Panc1 (cell line): ENCODE measurements at regions not wholly inside any gene's neighbourhood (a gene's known extent, or its start where the extent isn't known, plus 50 kb on each side); places are given as distances from the start of the nearest gene placed in this dataset.

Experiments
- POLR2AphosphoS5 ChIP-seq: IDR thresholded peaks from 2 replicates; pipeline ENCODE4 v1.6.1; 2012; ENCODE audit warnings: mild to moderate bottlenecking, low read depth, low read length, moderate library complexity
- SIN3A ChIP-seq: IDR thresholded peaks from 2 replicates; pipeline ENCODE4 v1.6.1; 2012; ENCODE audit warnings: low read depth, mild to moderate bottlenecking, low read length, moderate library complexity, borderline replicate concordance; ENCODE audit not compliant: insufficient read depth
- TCF7L2 ChIP-seq: IDR thresholded peaks from 2 replicates; pipeline ENCODE4 v1.6.1; 2011; ENCODE audit warnings: mild to moderate bottlenecking, low read depth, low read length, inconsistent platforms
- TF ChIP-seq, protein P1 (sequence below): fragments of 450-650 bp; IDR thresholded peaks from 2 replicates; pipeline ENCODE4 v1.5.1; 2017; ENCODE audit warnings: mild to moderate bottlenecking
- TF ChIP-seq, protein P2 (sequence below), 2 experiments: IDR thresholded peaks; 2 replicates each; pipeline ENCODE4 v1.6.1; 2011 to 2012; ENCODE audit warnings: low read depth in 2 of 2, control low read depth in 1 of 2, low read length in 1 of 2, mild to moderate bottlenecking in 1 of 2, moderate library complexity in 1 of 2; ENCODE audit not compliant: insufficient read depth in 1 of 2

DNA sequence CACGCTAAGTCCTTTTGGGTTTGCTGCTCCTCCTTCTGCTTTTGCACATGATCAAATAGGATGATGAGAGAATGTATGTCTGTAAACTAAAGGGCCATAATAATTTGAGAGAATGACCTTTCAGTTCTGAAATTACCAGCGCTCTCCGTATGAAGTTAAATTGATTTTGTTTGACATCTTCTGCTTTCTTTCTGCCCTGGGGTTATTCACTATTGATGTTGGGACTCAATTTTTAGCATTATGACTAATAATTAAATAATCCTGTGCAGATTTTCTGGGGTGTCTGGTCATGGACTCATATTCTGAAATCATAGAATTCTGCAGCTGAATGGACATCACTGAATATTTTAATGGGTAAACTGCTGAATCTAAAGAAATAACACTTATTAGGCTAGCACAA lies 423.2 kb downstream of the POM121L12 start:
- TF ChIP-seq, protein P1, sequence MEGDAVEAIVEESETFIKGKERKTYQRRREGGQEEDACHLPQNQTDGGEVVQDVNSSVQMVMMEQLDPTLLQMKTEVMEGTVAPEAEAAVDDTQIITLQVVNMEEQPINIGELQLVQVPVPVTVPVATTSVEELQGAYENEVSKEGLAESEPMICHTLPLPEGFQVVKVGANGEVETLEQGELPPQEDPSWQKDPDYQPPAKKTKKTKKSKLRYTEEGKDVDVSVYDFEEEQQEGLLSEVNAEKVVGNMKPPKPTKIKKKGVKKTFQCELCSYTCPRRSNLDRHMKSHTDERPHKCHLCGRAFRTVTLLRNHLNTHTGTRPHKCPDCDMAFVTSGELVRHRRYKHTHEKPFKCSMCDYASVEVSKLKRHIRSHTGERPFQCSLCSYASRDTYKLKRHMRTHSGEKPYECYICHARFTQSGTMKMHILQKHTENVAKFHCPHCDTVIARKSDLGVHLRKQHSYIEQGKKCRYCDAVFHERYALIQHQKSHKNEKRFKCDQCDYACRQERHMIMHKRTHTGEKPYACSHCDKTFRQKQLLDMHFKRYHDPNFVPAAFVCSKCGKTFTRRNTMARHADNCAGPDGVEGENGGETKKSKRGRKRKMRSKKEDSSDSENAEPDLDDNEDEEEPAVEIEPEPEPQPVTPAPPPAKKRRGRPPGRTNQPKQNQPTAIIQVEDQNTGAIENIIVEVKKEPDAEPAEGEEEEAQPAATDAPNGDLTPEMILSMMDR = no peak
- TF ChIP-seq, protein P2, sequence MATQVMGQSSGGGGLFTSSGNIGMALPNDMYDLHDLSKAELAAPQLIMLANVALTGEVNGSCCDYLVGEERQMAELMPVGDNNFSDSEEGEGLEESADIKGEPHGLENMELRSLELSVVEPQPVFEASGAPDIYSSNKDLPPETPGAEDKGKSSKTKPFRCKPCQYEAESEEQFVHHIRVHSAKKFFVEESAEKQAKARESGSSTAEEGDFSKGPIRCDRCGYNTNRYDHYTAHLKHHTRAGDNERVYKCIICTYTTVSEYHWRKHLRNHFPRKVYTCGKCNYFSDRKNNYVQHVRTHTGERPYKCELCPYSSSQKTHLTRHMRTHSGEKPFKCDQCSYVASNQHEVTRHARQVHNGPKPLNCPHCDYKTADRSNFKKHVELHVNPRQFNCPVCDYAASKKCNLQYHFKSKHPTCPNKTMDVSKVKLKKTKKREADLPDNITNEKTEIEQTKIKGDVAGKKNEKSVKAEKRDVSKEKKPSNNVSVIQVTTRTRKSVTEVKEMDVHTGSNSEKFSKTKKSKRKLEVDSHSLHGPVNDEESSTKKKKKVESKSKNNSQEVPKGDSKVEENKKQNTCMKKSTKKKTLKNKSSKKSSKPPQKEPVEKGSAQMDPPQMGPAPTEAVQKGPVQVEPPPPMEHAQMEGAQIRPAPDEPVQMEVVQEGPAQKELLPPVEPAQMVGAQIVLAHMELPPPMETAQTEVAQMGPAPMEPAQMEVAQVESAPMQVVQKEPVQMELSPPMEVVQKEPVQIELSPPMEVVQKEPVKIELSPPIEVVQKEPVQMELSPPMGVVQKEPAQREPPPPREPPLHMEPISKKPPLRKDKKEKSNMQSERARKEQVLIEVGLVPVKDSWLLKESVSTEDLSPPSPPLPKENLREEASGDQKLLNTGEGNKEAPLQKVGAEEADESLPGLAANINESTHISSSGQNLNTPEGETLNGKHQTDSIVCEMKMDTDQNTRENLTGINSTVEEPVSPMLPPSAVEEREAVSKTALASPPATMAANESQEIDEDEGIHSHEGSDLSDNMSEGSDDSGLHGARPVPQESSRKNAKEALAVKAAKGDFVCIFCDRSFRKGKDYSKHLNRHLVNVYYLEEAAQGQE (IDR thresholded peaks at IDR 0.05; ENCODE audit: insufficient read depth in 1 of 2, low read depth in 2 of 2, low read length in 1 of 2) = no peak
- TF ChIP-seq SIN3A (no peak), POLR2AphosphoS5 (no peak), TCF7L2 (no peak)
